Immature natural killer cell (primary cell): ENCODE measurements at regions not wholly inside any gene's neighbourhood (a gene's known extent, or its start where the extent isn't known, plus 50 kb on each side); places are given as distances from the start of the nearest gene placed in this dataset.
"Not testable (repeated sequence)": the region's sequence is repeated elsewhere in the genome, so short reads cannot be mapped to it uniquely, and the experiment has no call there.

Experiments used
- DNase-seq, 3 donors: peaks; one replicate each; pipeline ENCODE4 v3.0.0; 2022; ENCODE audit warnings: mixed read lengths in 1 of 3
- H3K27ac Mint-ChIP-seq, 6 donors: one replicate each; pipeline ENCODE4 v1.8.0; 2020; ENCODE audit warnings: mixed read lengths in 6 of 6, mild to moderate bottlenecking in 5 of 6, inconsistent platforms in 4 of 6, moderate library complexity in 3 of 6
- H3K27me3 Mint-ChIP-seq, 3 donors: one replicate each; pipeline ENCODE4 v1.8.0; 2020 to 2021; ENCODE audit warnings: low read depth in 3 of 3, mild to moderate bottlenecking in 3 of 3, mixed read lengths in 3 of 3, moderate library complexity in 3 of 3, inconsistent platforms in 1 of 3
- H3K36me3 Mint-ChIP-seq, 3 donors: one replicate each; pipeline ENCODE4 v1.8.0; 2020; ENCODE audit warnings: mixed read lengths in 3 of 3, inconsistent platforms in 2 of 3, mild to moderate bottlenecking in 2 of 3
- H3K4me1 Mint-ChIP-seq, 2 donors: one replicate each; pipeline ENCODE4 v1.8.0; 2020; ENCODE audit warnings: inconsistent platforms in 2 of 2, mild to moderate bottlenecking in 2 of 2, mixed read lengths in 2 of 2, moderate library complexity in 1 of 2
- H3K4me3 Mint-ChIP-seq, 5 donors: one replicate each; pipeline ENCODE4 v1.8.0; 2020; ENCODE audit warnings: mild to moderate bottlenecking in 5 of 5, mixed read lengths in 5 of 5, inconsistent platforms in 3 of 5, moderate library complexity in 3 of 5
- H3K9me3 Mint-ChIP-seq, 6 donors: one replicate each; pipeline ENCODE4 v1.8.0; 2020; ENCODE audit warnings: mild to moderate bottlenecking in 6 of 6, mixed read lengths in 6 of 6, inconsistent platforms in 4 of 6, moderate library complexity in 3 of 6

DNA sequence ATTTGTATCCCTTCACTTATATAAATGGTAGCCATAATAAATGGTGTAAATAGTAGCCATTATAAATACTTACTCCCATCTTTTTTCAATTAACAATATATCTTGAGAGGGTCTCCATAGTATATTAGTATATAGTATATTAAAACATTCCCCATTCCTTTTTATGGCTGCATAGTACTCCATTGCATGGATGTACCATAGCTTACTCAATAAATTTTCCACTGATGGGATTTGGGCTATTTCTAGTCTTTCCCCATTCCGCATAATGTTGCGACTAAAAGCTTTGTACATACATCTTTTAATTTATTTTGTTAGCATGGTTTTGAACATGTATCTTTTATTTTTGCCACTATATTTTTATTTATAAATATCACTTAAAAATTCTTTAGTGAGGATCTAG lies 366.3 kb downstream of the IL20RB start:
- Mint-ChIP-seq H3K27ac (no peak overlapping the region), H3K9me3 (peaks cover 0 to 22% (median 3%) of the 10 kb centered on the region in 6 donors), H3K36me3 (no peaks in the 10 kb centered on the region), H3K4me3 (no peak overlapping the region), H3K27me3 (no peaks in the 10 kb centered on the region), H3K4me1 (no peaks in the 10 kb centered on the region)
- DNase-seq: no peak

DNA sequence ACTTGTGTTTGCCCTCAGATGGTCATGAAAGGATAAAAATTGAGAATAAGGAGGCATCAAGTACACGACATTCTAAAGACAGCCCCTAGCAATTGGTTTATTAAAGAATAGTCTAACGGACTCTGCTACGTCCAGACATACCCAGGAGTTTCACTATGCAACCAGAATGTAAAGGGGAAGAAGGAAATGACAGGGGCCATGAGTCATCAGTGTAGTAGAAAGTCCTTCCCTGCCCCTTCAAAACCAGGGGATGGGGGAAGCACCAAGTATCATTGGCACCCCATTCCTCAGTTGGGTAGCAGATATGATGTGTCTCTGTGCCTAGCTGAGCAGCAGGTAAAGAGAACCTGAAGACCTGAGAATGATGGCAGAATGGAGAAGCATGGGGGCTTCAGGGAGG lies 367.4 kb downstream of the IL20RB start:
- Mint-ChIP-seq H3K36me3 (peaks cover 0 to 3% (median 0%) of the 10 kb centered on the region in 3 donors), H3K4me1 (no peaks in the 10 kb centered on the region), H3K27me3 (no peaks in the 10 kb centered on the region), H3K4me3 (no peak overlapping the region), H3K27ac (no peak overlapping the region), H3K9me3 (peaks cover 0 to 22% (median 5%) of the 10 kb centered on the region in 6 donors)
- DNase-seq: no peak

GRCh38 chr3:137325934-137326333 lies 368.2 kb downstream of the IL20RB start:
- Mint-ChIP-seq H3K36me3 (peaks cover 0 to 3% (median 0%) of the 10 kb centered on the region in 3 donors), H3K27me3 (peaks cover 0 to 1% (median 0%) of the 10 kb centered on the region in 3 donors), H3K9me3 (peaks cover 2 to 26% (median 9%) of the 10 kb centered on the region in 6 donors), H3K27ac (no peak overlapping the region), H3K4me1 (no peaks in the 10 kb centered on the region), H3K4me3 (no peak overlapping the region)
- no peak for DNase-seq

- peaks cover 0 to 6% (median 0%) of the 10 kb centered on the region in 3 donors for H3K36me3 Mint-ChIP-seq
- H3K27me3 Mint-ChIP-seq: peaks cover 0 to 3% (median 3%) of the 10 kb centered on the region in 3 donors
- DNase-seq: no peak
- H3K4me1 Mint-ChIP-seq: no peaks in the 10 kb centered on the region
- H3K4me3 Mint-ChIP-seq: no peak overlapping the region
- H3K27ac Mint-ChIP-seq: no peak overlapping the region
- H3K9me3 Mint-ChIP-seq: peaks cover 2 to 34% (median 13%) of the 10 kb centered on the region in 6 donors
These were observed 371.8 kb downstream of the IL20RB start for GRCh38 chr3:137329594-137329993.

- no peak overlapping the region for H3K27ac Mint-ChIP-seq
- H3K9me3 Mint-ChIP-seq: peaks cover 4 to 27% (median 14%) of the 10 kb centered on the region in 6 donors
- H3K4me3 Mint-ChIP-seq: no peak overlapping the region
- no peaks in the 10 kb centered on the region for H3K4me1 Mint-ChIP-seq
- peaks cover 0 to 3% (median 3%) of the 10 kb centered on the region in 3 donors for H3K27me3 Mint-ChIP-seq
- DNase-seq: no peak
- H3K36me3 Mint-ChIP-seq: peaks cover 0 to 6% (median 0%) of the 10 kb centered on the region in 3 donors
These were observed 372.5 kb downstream of the IL20RB start for GRCh38 chr3:137330246-137330645.

DNA sequence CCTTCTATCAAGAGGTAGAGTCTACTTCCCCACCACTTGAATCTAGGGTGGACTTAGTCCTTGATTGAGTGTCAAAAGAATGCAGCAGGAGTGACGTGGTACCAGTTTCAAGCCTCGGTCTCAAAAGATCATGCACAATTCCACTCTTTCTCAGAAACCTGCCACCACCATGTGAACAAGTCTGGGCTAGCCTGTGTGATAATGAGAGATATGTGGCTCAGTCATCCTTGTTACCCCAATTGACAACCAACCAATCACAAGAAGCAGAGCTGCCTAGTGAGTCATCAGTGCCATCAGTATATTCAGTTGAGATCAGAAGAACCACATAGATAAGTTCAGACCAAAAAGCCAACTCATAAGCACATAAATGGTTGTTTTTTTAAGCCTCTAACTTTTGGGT lies 374.5 kb downstream of the IL20RB start:
- Mint-ChIP-seq H3K27me3 (peaks cover 0 to 3% (median 3%) of the 10 kb centered on the region in 3 donors), H3K4me1 (no peaks in the 10 kb centered on the region), H3K9me3 (peaks cover 5 to 24% (median 11%) of the 10 kb centered on the region in 6 donors), H3K27ac (no peak overlapping the region), H3K4me3 (no peak overlapping the region), H3K36me3 (peaks cover 0 to 6% (median 0%) of the 10 kb centered on the region in 3 donors)
- DNase-seq: no peak

GRCh38 chr3:137335478-137335877 lies 377.7 kb downstream of the IL20RB start:
- no peak for DNase-seq
- H3K36me3 Mint-ChIP-seq: peaks cover 0 to 4% (median 3%) of the 10 kb centered on the region in 3 donors
- H3K27me3 Mint-ChIP-seq: peaks cover 0 to 5% (median 3%) of the 10 kb centered on the region in 3 donors
- H3K4me1 Mint-ChIP-seq: no peaks in the 10 kb centered on the region
- peaks cover 9 to 32% (median 19%) of the 10 kb centered on the region in 6 donors for H3K9me3 Mint-ChIP-seq
- H3K27ac Mint-ChIP-seq: no peak overlapping the region
- no peak overlapping the region for H3K4me3 Mint-ChIP-seq

DNA sequence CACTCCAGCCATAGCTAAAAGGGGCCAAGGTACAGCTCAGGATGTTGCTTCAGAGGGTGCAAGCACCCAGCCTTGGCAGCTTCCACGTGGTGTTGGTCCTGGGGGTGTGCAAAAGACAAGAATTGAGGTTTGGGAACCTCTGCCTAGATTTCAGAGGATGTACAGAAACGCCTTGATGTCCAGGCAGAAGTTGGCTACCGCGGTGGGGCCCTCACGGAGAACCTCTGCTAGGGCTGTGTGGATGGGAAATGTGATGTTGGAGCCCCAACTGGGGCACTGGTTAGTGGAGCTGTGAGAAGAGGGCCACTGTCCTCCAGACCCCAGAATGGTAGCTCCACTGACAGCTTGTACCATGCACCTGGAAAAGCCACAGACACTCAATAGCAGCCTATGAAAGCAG lies 380.6 kb downstream of the IL20RB start:
- not testable (repeated sequence) for H3K27me3 Mint-ChIP-seq, H3K4me1 Mint-ChIP-seq, H3K27ac Mint-ChIP-seq, H3K4me3 Mint-ChIP-seq, DNase-seq, H3K36me3 Mint-ChIP-seq
- H3K9me3 Mint-ChIP-seq: peaks cover 4 to 36% (median 16%) of the 10 kb centered on the region in 6 donors

DNA sequence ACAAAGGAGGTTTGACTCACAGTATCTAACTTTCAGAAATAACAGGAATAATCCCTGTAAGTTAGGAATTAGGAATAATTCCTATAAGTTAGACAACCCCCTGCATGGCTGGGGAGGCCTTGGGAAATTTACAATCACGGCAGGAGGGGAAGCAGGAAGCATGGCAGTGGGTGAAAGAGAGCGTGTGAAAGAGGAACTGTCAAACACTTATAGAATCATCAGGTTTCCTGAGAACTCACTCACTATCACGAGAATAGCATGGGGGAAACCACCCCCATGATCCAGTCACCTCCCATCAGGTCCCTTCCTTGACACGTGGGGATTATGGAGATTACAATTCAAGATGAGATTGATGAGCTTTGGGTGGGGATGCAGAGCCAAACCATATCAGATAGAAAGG lies 385.5 kb downstream of the IL20RB start:
- Mint-ChIP-seq H3K27ac (no peak overlapping the region), H3K9me3 (peaks cover 0 to 21% (median 12%) of the 10 kb centered on the region in 6 donors), H3K4me3 (no peak overlapping the region), H3K27me3 (peaks cover 0 to 2% (median 0%) of the 10 kb centered on the region in 3 donors), H3K36me3 (no peaks in the 10 kb centered on the region), H3K4me1 (no peaks in the 10 kb centered on the region)
- DNase-seq: no peak

DNA sequence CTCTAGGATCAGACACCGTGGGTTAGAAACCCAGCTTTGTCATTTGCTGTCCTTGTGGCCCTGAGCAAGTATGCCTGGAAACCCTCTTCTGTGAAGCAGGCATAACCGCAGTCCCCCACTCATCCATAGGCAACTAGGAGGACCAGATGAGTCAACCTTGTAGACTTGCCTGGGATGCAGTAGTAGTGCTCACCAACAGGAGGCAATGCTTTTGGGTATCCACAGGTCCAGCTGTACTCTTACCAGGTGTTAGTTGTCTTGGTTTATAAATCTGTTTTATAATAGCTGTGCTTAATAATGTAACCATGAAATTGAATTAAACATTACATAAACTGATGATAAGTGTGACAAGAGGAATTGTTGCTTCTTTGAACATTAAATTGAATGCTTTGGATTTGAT lies 389.3 kb downstream of the IL20RB start:
- Mint-ChIP-seq H3K36me3 (no peaks in the 10 kb centered on the region), H3K27me3 (peaks cover 0 to 2% (median 0%) of the 10 kb centered on the region in 3 donors), H3K9me3 (peaks cover 0 to 14% (median 9%) of the 10 kb centered on the region in 6 donors), H3K27ac (no peak overlapping the region), H3K4me3 (no peak overlapping the region), H3K4me1 (no peaks in the 10 kb centered on the region)
- DNase-seq: no peak

DNA sequence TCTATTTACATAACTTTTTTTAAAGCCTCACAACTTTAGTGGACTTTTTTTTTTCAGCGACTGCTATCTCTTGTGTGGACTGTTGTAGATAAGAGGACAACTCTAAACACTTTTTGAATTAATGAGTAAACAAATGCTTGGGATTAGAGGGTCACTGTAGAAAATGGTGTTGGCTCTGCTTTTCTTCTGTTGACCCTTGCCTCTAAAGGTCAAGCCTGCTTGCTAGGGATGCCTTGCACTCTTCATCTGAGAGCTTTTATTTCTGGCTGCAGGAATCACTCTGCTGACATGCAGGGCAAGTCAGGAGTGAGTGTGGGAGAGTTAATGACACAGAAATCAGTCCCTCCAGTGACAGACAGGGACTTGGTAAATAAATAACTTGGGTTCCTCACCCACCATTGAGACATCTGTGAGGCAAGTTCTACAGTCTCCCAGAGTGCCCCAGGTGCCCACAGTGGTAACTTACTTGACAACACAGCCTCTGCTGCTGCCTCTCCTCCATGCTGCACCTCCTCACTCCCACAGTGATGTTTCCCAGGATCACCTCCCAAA lies 390.1 kb downstream of the IL20RB start:
- Mint-ChIP-seq H3K9me3 (peaks cover 0 to 14% (median 9%) of the 10 kb centered on the region in 6 donors), H3K36me3 (no peaks in the 10 kb centered on the region), H3K27me3 (no peaks in the 10 kb centered on the region), H3K4me1 (no peaks in the 10 kb centered on the region), H3K27ac (no peak overlapping the region), H3K4me3 (no peak overlapping the region)
- no peak for DNase-seq

GRCh38 chr3:137348936-137349335 lies 391.2 kb downstream of the IL20RB start:
- DNase-seq: no peak
- H3K36me3 Mint-ChIP-seq: no peaks in the 10 kb centered on the region
- H3K4me1 Mint-ChIP-seq: no peaks in the 10 kb centered on the region
- H3K27me3 Mint-ChIP-seq: no peaks in the 10 kb centered on the region
- peaks cover 0 to 16% (median 9%) of the 10 kb centered on the region in 6 donors for H3K9me3 Mint-ChIP-seq
- no peak overlapping the region for H3K4me3 Mint-ChIP-seq
- no peak overlapping the region for H3K27ac Mint-ChIP-seq

DNA sequence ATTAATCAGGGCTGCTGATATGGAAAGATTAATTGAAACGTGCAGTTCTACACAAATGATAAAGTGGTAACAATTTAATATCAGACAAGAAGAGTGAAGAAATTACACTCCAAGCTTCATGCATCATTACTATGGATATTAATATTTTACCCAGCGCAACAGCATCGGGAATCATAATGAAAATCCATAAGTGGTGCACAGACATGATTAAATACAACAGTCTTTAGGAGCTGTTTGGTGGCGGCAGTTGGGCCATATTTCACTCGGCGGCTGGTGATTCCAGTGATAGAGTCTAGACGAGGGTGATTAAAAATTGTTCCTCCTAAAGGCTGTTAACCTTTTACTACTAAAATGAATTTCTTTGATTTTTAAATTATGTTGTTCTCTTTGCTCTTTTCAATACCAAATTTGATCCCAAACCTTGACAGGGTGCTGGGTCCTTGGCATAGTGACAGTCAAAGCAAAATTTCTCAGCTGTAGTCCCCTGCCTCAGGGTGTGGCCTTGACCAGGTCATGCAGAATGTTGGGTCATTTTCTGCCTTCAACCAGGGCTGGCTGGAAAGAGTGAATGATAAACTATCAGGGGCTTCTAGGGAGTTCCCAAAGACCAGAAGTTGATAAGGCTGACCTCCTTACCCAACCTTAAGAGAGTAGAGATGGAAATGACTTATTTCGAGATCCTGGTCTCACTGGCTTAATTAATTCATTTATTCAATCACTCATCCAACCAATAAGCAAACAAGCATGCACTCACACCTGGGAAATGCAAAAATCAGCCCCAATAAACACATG lies 392.0 kb downstream of the IL20RB start:
- Mint-ChIP-seq H3K4me3 (no peak overlapping the region), H3K27me3 (no peaks in the 10 kb centered on the region), H3K4me1 (no peaks in the 10 kb centered on the region), H3K27ac (no peak overlapping the region), H3K36me3 (no peaks in the 10 kb centered on the region), H3K9me3 (peaks cover 0 to 16% (median 9%) of the 10 kb centered on the region in 6 donors)
- DNase-seq: no peak

DNA sequence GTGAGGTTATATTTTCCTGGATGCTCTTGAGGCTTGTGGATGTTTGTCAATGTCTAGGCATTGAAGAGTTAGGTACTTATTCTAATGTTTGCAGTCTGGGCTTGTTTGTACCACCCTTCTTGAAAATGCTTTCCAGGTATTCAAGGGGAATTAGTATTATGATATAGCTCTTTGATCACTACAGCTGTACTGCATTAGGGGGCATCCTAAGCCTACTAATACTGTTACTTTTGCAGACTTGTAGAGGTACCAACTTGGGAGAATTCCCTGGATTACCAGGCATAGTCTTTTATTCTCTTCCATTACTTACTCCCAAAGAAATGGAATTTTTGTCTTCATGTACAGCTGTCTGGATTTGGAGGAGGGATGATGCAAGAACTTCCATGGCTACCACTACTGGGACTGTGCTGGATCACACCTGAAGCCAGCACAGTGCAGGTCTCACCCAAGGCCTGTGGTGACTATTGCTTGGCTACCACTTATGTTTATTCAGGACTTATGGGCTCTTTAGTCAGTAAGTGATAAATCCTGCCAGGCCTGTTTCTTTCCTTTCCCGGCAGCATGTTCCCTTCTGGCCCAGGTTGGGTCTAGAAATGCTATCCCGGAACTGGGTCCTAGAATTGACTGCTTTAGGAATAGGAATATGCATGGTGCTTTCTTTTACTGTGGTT lies 402.9 kb downstream of the IL20RB start:
- Mint-ChIP-seq H3K4me3 (no peak overlapping the region), H3K27ac (no peak overlapping the region), H3K36me3 (no peaks in the 10 kb centered on the region), H3K4me1 (no peaks in the 10 kb centered on the region), H3K9me3 (peaks cover 11 to 54% (median 16%) of the 10 kb centered on the region in 6 donors), H3K27me3 (peaks cover 0 to 1% (median 0%) of the 10 kb centered on the region in 3 donors)
- no peak for DNase-seq
